ENCODE measurements at regions not wholly inside any gene's neighbourhood (a gene's known extent, or its start where the extent isn't known, plus 50 kb on each side); places are given as distances from the start of the nearest gene placed in this dataset.

DNA sequence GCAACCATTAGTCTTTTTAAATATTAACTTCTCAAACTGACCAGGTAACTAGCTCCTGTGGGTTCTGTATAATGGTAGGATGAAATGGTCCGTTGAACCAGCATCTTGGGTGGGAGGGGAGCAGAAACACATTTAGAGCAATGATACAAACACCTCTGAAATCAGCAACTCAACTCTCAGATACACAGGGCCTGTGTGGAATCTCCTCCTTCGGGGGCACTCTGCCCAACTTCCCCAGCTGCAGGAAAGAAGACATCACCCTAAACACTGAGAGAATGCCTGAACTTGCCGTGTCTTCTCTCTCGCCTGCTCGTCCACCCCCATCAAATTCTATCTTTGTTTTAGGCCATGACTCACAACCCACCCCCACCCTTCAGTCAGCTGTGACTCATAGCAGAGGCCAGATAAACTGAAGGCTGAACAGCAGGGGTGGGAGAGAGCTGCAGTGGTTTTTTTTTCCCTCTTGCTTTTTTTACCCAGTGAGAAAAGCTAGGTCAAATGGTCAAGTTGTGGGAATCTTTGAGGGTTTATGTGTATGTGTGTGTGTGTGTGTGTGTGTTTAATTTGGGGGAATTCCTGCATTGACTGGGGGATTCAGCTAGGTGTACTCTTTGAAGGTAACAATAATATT is 593.4 kb upstream of the JAG1 start:
- peak; percentile 59 to 87 for DNase-seq

DNA sequence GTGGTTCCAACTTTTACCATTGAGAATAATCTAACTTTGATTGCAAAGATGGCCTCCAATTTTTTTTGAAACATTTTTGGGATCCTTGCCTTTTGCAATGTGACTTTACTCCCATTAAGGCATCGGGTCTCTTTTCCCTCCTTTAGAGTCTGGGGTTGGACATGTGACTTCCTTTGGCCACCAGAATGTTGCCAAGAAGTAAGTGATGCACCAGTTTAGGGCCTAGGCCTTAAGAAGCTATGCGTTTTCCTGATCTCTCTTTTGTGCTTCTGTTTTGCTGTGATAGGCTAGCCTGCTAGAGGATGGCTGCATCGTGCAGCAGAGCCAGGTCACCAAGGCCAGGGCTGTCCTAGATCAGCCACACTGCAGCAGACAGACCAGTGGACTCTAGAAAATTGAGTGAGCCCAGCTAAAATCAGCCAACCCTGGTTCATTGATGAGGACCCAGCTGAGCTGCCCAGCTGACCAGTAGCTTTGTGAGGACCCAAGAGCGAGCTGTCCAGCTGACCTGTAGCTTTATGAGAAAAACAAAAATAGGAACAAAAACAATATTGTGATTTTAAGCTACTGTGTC is 594.0 kb upstream of the JAG1 start:
- no peak for DNase-seq

DNA sequence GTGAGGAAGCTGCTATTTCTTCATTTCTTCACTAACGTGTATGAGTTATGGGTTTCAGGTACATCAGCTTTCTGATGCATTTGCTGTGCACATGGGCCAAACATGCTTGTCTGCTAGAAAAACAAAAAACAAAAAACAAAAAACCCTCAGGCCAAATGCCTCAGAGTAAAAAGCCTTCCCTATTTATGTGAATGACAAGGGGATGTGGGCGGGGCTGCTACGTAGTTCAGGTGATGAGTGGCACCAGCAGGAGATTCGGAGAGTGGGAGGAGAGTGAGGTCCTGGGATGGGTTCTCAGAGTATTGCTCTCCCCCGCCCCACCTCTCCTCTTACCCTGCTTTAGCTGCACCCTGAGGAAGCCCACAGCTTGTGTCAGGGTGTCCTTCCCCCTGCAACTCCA is 596.8 kb upstream of the JAG1 start:
- no peak for DNase-seq

DNA sequence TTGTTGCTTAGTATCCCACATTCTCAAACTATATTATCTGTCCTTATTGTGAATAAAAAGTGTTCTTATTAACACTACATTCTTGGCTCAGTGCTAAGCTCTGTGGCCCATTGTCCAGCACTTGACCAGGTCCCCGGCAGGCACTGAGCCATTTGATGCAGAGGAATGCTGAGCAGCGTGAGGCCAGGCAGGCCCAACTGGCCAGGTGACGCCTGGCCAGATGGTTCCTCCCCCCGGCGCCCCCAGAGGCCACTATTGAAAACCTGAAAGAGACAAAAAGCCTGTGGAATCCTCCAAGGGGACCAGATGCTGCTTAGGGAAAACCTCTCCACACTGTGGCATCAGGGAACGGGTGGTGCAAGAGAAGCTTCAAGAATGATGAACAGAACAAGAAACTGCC is 597.5 kb upstream of the JAG1 start:
- no peak for DNase-seq

DNA sequence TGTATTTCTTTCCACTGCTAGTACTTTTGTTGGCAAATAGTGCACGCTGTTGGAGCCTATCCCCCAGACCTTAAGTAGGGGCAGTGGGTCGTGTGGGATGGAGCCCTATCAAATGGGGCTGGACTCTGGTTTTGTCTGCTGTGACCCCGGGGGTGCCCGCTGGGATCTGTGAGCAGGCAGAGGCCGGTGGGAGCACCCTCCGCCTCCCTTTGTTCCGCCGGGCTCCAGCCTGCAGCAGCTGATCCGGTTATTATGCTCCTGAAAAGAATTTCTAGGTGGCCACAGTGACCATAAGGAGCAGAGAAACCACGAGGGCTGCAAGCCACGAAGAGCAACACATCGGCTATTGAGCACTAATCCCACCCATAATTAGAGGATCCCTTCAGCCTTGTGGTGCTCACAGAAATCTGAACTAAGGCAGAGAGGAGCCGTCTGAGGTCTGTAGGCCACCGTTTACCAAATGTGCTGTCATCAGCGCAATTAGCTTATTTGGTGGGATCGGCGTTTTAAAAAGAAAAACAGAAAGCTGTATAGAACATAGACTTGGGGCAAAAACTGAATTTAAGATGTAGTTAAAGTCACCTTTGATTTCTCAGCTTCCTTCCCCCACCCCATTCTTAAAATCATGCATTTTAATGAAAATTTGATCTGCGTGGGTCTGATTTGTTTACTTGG is 598.3 kb upstream of the JAG1 start:
- DNase-seq = no peak

DNA sequence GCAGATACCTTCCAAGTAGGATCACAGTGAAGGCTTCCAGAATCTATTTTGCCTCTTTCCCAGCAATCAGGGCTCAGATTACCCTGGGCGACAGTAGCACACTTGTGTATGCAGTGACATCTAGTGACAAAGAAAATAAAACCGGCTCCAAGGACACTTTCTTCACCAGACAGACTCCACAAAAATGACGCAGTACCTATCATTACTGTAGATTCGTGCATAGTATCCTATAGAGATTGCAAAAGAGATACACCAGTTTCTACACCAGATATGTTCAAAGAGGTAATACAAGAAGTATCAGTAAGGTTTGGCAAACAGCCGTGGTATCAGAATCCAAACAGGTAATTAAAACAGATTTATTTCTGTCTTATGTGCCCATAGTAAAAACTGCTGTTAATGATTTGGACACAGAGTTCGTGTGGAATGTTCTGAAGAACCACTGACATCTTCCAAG is 600.4 kb upstream of the JAG1 start:
- peak; percentile 43 to 67 for DNase-seq

DNA sequence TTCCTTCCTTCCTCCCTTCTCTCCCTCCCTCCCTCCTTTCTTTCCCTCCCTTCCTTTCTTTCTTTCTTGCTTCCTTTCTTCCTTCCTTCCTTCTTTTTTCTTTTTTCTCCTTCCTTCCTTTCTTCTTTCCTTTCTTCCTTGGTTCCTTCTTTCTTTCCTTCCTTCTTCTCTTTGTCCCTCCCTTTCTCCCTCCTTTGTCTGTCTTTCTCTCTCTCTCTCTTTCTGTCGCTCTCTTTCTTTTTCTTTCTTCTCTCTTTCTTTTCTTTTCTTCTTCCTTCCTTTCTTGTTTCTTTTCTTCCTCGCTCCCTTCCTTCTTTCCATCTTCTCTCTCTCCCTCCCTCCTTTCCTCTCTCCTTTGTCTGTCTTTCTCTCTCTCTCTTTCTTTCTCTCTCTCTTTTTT is 601.9 kb upstream of the JAG1 start:
- no peak for DNase-seq

DNA sequence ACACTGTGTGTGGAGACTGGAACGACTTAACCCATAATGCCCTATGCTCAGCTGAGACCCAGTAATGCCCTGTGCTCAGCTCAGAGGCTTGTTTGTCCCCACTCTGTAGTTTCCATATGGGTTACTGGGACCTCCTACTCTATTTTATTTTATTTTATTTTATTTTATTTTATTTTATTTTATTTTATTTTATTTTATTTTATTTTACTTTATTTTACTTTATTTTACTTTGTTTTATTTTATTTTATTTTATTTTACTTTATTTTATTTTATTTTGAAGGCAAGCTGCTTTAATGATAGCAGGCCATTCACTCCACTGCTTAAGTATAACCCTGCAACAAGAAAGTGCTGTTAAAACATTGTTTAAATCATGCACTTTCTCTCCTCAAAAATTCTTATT is 603.4 kb upstream of the JAG1 start:
- DNase-seq = no peak

DNA sequence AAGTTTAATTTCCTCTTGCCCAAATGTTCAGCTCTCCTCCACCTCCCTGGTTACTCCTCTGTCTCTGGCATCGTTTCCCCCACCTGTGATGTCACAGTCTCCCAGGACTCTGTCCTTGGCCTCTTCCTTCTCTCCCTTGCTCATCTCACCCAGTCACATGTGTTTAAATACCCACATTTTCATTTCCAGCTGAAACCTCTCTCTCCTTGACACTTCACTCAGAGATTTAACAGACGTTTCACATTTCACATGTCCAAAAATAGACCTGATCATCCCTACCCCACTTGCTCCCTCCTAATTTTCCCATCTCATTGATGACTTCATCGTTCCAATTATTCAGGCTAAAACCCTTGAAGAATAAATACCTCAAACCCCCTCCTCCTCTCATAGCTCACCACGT is 604.1 kb upstream of the JAG1 start:
- no peak for DNase-seq

DNA sequence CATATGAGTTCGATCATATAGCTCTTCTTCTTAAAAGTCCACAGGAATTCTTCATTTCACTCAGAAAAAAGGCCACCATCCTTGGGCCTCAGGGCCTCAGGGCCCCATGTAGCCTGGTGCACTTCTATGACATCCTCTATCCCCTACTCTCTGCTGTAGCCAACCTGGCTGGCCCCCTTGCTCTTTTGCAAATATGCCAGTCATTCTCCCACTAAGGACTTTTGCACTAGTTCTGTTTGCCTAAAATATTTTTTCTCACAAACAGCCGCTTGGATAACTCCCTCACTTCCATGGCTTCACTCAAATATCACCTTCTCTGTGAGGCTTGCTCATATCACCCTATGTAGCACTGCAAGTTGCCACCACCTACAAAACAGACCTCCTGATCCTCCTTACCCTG is 604.7 kb upstream of the JAG1 start:
- DNase-seq = no peak

DNA sequence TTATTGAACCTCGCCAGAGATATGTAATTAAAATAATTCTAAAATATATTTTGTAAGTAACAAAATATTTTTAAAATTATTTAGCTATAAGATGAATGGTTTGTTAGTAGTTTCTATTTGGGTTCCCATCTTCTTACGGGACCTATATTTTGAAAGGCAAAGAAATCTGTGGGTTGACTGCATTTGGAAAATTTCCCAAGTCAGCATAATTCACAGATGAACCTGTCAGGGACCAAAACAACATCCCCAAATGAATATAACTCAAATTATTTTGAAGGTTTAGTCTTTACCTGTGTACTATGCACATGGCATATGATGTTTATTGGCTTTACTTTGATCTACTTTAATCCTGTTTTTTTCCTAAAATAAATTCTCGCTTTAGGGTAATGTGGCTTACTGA is 607.4 kb upstream of the JAG1 start:
- no peak for DNase-seq

DNA sequence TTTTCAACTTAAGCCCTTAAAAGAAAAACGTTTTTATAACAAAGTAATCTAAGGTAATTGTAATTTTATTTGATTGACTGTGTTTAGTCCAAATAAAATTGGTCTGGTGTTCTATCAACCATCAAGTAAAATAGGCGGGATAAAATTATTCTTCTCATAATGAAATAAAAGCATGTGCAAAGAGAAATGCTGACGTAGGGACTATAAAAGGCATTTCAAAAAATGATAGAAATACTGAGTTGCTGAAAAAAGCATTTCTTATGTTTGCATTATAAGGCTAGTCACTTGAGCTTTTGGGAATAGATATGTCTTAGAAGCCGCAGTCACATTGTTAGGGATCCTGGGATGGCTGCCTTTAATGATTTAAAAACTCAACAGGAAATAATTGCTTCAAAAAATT is 608.0 kb upstream of the JAG1 start:
- DNase-seq = no peak

DNA sequence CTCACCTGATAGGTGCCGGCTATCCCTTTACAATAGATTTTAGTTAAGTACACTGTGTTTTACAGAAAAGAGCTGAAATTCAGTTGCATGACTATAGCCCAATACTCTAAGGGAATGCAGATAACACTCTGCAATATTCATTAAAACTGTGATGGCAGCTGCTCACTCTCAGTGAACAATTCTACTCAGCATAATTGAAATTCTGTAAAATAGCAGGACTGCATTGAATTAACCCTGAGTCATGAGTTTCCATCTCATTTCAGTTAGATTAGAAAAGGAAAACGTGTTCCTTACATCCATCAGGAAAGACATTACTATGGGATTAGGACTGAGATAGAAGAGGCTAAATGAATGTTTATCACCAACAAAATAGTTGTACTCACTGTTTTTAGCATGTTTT is 613.3 kb upstream of the JAG1 start:
- no peak for DNase-seq

DNA sequence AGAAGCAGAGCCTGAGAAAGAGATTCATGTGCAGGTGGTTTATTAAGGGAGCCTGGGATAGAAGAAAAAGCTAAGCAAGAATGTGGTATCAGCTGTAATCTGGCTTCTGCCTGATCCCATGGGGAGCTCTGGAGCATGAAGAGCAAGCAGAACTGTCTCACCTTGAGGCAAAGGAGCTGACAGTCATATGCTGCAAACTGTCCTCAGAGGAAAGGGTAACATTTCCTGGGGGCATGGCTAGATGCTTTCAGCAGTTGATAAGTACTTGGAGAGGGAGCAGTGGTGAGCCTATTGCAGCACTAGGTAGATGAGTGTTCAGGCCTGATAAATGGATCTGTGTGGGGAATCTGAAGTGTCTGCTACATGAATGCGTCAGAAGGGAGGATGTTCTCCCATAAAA is 621.5 kb upstream of the BTBD3 start:
- no peak for DNase-seq

DNA sequence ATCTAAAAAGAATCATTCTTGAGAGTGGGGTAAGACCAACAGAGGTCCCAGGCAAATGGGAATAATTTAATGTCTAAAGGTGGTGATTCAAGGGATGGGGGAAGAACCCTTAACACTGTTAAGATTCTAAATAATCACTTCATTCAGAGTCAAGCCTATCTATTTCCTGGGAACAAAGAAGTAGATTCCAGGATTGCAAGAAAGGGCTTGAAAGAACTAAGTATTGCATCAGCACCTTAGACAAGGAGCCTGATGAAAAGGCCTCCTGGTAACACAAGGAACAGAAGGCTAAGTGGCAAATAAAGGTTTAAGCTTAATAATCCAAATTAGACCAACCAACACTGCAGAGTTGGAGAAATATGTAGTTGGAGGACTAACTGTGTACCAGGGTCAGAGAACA is 620.7 kb upstream of the BTBD3 start:
- no peak for DNase-seq

DNA sequence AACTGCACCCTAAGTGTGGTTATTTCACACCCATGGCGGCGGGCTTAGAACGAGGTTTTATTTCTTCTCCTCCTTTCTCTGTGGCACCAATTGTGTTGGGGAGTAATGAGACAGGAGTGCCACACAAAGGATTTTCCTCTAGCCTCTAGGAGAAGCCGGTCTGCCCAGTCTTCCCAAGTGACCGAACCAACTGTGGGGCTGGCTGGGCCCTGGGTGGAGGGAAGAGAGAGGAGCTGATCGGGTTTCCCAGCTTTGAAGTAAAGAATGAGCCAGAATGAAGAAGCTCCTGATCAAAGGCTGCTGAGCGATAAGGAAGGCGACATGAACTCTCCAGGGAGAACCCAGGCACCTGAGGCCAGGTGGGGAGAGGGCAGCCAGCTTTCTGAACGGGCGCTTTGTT is 616.0 kb upstream of the BTBD3 start:
- no peak for DNase-seq

DNA sequence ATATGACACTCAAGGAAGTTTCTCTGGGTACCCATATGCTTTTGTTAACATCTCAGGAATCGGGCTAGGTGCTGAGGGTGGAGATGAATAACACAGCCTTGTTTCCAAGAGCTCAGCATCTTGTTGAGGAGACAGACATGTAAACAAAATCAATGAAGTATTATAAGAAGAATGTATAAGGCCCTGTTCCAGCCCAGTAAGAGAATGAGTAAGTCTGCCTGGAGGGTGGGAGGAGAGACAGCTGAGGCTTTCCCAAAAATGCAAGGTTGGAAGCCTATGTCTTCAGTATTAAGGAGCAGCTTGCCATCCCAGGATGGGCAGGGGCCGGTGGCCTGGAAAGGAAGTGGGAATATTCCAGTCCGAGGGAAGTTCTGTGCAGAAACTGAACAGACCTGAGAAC is 615.3 kb upstream of the BTBD3 start:
- no peak for DNase-seq

DNA sequence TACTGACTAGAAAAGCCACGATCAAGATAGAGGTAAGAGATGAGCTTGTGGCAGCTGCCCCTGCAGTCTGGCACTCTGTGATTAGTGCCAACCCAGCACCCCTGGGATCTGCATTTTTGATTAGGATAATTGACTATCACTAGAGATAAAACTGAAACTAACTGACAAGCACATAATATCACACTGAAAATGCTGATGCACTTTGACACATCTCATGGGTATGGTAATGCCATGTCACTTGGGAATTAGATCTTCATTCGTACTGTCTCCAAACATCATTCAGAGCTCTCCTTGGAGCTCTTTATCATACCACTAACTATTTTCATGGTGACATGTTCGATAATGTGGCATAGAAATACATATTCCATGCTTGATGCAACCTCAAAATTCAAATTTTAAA is 612.9 kb upstream of the BTBD3 start:
- no peak for DNase-seq

DNA sequence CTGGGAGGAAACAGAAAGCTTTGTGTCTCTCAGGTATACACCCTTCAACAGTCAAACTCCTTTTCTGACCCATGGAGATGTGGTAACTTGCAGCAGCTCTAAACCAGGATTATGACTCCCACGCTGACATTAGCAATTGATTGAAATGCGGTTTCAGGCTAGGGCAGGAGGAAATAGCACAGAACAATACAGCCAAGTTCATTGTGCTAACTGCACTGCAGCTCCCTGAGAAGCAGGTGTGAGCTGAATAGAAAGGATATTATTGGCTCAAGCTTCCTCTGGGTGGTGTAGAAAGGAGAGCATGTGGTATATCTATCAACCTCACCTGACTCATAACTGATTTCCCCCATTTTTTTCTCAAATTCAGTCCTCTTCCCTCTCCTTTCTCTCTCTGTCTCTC is 612.3 kb upstream of the BTBD3 start:
- DNase-seq = no peak

DNA sequence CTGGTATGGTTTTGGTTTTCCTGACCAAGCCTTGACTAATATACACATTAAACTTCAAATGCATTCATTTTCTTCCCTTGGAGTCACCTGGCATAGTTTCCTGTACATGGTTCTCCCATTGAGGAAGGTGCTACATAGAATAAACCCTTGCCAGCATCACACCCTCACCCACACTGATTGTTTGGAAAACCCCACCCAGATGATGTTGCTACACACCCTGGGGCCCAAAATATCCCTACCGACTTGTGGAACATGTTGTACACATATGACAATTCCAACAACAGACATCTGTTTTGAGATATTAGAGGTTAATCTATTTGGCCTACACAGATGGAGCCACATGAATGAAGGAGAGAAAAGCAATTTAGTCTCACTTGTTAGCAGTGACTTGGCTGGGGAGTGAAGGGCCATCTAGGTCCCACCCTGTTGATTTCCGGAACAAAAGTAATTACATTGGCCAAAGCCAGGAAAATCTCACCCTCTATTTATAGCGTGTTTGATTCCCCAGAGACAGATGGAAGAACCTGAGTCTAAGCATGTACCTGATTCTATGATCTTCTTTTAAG is 606.0 kb upstream of the BTBD3 start:
- no peak for DNase-seq

DNA sequence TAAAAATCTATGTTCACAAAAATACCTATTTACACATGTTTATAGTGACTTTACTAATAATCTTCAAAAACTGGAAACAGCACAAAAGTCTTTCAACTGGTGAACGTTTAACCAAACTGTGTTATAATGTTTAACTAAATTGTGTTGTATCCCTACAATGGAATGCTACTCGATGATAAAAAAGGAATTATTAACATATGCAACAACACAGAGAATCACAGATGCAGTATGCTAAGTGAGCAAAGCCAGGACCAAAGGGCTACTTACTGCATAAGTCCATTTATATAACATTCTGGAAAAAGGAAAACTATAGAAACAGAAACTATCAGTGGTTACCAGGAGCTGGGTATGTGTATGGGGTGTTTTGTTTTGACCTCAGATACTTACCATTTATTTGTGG is 602.2 kb upstream of the BTBD3 start:
- DNase-seq = no peak

DNA sequence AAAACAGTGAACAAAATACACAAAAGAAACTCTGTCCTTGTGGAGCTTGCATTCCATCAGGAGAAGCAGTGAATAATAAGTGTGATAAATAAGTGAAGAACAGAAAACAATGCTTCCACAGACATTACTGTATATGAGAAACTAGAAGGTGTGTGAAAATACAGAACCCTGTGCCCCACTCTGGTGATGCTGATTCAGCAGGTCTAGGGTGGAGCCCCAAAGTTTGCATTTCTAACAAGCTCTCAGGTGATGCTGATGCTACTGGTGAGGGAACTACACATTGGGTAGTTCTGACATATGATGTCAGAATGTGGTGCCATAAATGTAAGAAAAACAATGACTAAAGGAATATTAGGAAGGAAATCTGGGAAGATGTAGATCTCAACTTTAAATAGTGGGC is 601.4 kb upstream of the BTBD3 start:
- DNase-seq = no peak

DNA sequence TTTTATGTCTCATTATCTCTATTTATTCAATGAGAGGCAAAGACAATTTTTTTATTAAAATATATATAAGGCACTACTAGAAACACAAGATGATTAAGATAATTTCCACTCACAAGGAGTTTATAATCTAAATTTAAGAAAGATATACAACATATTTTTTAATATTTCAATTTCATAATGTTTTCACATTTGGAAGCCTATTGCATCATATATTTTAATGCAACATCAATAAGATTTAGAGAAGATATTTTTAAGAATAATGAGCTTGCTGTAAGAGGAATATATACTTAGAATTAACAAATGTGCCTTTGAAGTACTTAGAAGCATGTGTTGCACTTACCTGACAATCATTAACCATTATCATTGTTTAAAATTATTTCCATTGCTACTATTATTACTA is 597.7 kb upstream of the BTBD3 start:
- no peak for DNase-seq

DNA sequence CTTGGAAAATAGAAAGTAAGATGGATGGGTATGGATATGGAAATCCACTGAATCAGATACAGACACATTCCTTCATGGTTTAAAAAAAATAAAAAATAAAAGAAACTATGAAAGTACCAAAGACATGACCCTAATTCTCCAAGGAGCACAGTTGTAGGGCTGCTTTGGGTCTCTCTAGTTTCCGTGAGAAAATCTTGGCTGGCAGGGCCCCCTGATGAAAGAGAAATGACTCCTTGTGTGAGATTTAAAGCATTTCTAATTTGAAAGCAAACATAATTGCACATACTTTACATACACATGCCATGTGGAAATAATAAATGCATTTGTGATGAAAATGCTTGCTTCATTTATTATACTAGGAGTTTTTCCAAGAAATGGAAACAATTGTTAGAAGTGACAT is 593.9 kb upstream of the BTBD3 start:
- DNase-seq = no peak

DNA sequence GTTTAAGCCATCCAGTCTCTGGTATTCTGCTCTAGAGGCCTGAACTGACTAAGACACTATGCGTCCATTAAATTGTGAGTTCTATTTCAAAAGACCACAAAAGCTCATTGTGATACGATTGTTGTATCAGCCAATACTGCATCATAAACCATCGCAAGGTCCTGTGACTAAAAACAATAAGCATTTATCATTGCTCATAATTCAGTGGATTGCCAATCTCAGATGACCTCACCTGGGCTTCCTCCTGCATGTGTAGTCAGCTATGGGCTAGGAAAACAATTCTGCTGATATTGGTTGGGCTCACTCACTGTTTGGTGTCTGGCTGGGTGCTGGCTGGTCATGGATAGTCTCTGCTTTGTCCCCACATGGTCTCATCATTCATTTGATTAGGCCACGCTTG is 592.7 kb upstream of the BTBD3 start:
- DNase-seq = no peak

All from inflammatory macrophage treated with lipopolysaccharide for 1 hour (primary cell).